ENCODE measurements at regions not wholly inside any gene's neighbourhood (a gene's known extent, or its start where the extent isn't known, plus 50 kb on each side); places are given as distances from the start of the nearest gene placed in this dataset.

DNA sequence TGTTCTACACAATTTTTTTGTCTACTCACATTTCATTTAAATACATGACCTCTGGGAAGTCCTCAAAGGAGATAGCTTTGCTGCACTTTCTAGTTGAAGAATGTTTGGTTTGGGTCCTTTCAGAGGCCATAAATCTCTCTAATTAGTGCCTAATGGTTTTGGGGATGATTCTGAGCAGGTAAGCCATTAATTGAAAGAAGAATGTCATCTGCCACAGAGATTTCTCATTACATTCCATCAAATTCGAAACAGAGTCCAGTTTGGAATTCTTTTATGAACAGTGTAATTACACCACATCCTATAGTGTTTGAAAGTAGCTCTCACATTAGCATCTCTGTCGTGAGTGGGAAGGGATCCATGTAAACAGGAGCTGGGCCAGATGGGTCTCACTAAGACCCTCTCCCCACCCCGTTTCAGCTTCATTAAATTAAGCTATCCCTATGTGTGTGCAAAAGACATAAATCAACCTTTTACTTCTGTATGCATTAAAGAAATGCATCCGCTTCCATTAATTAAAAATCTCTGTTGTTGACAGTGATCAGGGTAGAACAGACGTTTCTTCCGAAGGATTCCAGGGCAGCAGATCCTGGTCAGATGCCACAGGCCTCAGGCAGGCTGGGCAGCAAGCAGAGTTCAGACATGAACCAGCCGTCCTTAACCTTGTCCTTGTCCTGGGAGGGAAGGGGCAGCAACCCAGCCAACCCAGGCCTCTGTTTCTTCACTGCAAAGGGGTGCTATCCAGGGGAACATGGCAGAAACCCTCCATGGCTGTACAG is 99.8 kb upstream of the MAP1B start:
- no peak for FAIRE-seq

DNA sequence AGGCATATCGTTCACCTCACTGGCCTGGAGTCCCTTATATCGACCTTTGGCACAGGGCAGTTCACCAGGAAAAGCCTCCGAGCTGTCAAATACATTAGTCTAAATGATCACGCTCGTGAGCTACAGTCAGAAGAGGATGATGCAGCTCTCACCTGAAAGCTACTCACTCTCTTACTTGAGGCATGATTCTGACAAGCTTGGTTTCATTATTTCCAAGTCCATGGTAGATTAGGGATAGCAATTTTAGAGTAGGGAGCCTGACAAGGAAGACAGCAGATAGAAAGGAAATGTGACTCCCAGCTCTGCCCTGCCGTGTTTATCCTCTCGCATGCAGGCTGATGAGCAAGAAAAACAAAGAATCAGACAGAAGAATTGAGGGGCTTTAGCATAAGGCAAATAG is 98.0 kb upstream of the MAP1B start:
- FAIRE-seq: peak; percentile 71

DNA sequence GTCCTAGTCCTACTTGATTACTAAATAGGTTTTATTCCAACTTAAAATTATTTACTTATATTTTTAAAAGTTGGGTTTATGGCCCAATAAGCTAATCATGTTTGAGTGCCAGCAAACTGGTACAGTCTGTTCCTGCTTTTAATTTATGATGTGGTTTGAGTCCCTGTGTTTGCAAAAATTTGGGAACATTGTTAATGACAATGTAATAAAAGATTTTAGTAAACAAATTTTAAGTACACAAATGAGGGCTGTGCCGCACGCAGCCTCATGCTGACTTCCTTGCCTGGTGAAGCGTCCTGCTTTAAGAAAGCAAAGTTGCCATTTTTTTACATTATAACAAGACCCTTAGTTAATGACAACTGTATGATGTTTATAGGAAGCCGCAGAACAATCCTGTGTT is 96.8 kb upstream of the MAP1B start:
- peak; percentile 43 for FAIRE-seq

DNA sequence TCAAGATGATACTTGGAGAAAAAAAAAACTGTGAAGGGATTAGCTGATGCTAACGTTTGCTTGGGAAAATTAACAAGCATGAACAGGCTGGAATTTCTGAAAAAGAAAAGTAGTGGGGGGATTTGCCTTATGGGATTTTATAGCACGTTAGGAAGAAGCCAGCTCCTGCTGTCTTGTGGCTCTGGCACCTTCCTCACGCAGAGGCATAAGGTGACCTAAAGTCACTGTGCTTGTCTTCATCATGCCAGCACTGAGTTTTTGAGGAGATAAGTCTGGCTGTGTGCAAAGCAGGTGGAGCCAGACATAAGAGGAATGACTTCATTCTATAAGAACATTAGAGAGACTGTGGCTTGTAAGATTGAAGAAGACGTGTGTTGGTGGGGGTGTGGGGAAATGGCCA is 94.4 kb upstream of the MAP1B start:
- no peak for FAIRE-seq

DNA sequence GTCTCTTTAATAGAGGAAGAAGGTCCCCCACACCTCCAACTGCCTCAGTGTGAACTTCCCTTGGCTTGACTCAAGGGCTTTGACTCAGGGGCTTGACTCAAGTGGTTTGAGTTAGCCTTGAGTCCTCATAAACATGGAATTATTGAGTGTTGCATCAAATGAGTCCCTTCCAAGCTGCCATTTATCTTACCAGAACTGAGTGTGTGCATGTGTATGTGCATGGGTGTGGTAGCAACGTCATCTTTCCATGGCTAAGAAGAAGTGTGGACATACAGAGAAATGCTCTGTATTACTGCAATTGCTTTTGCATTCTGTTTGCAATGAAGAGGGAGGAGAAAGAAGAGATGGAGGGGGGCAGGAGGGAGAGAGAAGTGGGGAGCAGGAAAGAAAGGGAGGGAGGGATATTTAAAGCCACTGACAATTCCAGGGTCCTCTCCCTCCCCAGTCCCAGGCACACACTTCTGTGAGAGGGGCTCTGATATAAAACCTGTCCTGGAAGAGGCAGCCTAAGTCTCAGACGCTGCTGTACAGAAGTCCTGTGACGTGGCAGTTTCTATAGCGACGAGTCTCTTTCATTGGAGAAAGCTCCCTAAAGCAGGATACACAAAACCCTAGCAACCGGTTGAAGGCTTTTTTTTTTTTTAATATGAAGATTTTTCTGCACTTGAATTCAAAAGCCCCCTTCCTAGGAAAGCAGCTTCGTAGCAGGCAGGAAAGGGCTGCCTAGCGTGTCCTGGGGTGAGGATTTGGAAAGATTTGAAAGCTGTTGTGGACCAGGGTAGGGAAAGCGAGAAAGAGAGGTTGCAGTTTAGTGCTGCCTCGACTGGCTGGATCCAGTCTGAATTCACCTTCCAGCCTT is 93.3 kb upstream of the MAP1B start:
- peak; percentile 81 for FAIRE-seq

DNA sequence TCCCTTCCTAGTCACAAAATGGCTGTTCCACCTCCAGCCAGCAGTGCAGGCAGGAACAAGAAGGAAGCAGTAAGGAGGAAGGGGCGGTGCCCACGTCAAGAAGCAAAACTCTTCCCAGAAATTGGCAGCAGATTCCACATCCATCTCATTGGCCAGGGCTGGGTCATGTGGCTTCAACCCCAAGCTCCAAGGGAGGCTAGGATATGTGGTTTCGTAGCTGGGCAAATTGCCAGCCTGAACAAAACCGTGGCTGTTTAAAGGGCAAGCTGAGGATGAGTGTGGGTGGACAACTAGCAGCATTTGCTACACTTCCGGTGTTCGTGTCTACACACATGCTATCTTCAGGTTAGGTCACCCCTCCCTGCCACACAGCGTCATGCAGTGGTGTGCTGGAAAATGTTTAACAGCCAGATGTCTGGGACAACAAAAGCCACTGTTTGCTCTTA is 92.1 kb upstream of the MAP1B start:
- no peak for FAIRE-seq

DNA sequence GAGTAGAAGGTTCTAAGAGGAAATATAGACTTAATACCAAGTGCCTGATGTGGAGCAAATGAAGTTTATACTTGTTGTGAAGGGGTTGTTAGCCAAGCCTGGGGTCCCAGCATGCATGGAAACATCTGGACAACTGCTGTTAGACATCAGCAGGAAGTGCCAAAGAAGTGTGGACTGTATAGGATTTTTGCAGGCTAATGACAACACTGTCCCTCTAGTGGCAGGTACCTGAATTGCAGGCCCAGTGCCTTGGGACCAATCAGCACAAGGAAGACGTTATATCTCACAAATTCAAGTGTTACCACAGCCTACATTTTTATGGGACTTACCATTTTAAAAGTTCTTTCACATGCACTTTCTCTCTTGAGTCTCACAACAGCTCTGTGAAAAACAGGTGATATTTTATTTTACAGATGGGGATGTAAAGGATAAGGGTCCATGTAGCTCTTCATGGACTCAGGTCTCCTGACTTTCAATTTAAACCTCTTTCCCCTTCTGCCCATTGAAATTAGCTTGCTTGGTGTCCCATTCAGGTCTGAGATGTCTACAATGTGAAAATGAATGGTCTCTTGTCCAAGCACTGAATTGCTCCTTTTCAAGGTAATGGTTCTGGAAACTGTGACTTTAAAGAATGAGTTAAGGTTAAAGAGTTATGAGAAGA is 89.0 kb upstream of the MAP1B start:
- FAIRE-seq: no peak

DNA sequence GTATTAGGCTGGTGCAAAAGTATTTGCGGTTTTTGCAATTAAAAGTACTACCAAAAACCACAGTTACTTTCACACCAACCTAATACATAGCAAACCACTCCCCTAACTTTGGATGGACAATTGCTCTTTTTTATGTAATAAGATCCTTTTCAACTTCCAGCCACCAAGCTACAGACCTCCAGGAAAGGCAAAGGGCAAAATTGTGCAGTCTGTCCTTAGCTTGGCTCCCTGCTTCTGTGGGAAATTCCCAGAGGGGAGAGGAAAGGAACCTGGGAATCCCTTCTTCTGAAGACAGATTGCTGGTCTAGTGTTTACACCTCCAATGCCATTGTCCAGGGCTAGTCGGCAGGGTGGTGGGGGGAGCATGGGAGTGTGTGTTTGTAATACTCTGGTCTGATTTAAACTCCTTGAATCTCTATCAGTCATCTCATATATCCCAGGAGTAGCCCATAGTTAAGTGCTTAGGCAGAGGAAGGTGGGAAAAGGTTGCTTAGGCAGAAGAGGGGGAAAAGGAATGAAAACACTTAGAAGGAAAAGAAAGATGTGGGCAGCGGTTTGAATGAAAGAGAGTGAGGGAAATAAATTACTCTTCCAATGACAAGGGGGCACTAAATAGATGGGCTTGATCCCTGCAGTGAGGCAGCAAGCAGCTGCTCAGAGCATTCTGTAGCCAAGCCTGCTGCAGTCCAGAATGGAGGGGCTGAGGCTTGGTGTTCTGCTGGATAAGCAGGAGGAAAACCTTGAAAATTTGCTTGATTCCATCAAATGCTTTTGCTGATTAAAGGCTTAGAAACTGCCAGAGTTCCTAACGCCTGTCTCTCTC is 86.9 kb upstream of the MAP1B start:
- no peak for FAIRE-seq

DNA sequence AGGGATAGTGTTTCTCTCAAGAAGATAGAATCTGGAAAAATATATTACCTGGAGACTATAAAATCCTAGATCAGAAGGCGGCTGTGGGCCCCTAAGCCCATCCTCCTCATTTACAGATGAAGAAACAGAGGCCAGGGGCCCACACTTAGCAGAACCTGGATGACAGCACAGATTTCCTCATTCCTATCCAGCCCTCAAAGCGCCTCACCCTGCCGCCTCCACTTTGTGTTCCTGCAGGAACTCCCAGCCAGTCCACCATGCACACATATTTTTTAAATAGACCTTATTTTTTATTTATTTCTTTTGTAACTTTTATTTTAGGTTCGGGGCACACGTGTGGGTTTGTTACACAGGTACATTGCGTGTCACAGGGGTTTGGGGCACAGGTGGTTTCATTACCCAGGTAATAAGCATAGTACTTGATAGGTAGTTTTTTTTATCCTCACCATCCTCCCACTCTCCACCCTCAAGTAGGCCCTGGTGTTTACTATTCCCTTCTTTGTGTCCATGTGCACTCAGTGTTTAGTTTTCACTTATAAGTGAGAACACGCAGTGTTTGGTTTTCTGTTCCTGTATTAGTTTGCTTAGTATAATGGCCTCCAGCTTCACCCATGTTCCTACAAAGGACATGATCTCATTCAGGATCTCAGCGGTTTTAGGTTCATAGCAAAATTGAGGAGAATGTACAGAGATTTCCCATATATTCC is 85.5 kb upstream of the MAP1B start:
- FAIRE-seq: no peak

DNA sequence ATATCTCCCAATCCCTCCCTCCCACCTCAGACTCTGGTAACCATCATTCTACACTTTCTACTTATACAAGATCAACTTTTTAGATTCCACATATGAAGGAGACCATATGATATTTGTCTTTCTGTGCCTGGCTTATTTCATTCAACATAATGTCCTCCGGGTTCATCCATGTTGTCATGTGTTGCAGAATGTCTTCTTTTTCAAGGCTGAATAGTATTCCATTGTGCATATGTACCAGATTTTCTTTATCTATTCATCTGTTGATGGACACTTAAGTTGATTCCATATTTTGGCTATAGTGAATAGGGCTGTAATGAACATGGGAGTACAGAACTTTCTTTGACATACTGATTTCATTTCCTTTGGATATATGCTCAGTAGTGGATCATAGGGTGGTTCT is 78.9 kb upstream of the MAP1B start:
- FAIRE-seq: no peak

DNA sequence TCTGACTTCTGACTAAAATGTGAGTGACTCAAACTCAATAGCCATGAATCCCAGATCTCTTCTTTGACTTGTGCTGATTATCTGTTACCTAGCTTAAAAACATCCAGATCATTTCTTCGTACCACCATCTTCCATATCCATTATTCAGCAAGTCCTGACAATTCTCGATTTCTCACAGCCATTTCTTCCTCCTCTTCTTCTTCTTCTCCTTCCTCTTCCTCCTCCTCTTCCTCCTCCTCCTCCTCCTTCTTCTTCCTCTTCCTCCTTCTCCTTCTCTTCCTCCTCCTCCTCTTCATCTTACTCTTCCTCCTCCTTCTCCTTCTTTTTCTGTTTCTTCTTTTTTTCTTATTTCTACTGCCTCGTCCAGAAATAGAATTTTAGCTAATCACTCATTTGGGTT is 77.0 kb upstream of the MAP1B start:
- FAIRE-seq: no peak

DNA sequence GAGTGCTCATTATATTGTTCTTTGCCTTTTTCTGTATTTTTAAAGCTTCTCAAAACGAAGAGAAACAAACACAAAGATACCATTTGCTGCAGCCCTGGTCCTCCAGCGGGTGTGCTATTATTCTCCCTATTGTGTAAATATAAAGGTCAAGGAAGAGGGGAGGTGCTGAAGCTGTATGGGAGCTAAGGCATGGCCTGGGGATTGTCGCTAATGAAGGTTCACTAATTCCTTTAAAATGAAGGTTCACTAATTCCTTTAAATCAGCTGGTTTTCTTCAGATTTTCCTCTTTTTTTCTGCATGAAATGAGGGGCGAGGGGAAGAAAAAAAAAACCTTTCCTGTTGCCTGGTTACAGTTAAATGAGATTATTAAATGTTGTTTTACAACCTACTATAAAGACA is 74.5 kb upstream of the MAP1B start:
- no peak for FAIRE-seq

DNA sequence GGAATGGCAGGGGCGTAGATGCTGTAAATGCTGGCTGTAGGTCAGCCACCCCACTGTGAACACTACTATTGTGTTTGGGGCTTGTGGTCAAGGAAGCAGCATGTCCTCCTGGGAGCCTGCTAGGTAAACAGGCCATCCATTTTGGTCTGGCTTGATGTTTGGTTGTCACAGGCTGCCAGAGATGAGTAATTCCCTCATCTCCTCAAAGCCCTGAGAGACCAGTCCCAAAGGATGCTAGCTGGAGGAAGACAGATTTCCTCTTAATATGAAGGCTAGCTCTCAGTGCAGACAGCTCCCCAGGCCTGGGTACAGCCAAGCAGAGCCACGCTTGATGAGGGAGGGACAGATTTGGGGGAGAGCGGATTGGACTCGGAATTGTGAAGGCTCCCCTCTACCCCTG is 72.5 kb upstream of the MAP1B start:
- no peak for FAIRE-seq

DNA sequence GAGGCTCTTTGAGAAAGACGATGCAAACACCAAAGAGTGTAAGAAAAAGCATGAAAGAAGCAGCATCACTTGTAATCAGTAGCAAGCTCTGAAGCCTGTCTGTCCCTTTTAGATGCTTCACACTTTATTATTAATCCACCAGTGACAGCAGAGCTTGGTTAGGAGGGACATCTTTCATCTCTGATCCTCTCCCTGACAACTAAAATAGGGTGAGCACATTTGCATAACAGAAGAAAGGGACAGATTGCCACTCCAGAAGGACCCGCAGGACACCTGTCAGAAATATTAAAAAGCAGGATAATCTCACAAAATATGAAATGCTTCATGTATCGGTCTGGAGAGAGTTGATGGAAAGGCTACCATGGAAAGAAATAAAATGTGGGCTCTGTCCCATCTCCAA is 71.4 kb upstream of the MAP1B start:
- FAIRE-seq: no peak

DNA sequence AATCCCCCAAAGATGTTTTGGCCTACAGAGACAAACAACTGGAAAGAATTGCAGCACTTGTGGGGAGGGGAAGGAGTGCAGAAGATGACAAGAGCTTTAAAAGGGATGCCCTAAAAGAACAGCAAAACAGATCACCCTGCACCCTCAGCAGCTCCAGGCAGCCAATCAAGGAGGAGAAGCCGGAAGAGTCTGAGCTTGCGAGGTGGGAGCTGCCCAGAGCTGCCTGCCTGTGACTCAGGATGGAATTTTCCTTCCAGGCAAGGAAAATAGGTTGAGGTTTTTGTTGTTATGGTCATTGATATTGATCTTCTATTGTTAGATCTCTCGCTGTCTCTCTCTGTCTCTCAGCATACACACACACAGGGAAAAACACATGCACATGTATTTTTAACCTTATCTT is 70.3 kb upstream of the MAP1B start:
- FAIRE-seq: no peak

DNA sequence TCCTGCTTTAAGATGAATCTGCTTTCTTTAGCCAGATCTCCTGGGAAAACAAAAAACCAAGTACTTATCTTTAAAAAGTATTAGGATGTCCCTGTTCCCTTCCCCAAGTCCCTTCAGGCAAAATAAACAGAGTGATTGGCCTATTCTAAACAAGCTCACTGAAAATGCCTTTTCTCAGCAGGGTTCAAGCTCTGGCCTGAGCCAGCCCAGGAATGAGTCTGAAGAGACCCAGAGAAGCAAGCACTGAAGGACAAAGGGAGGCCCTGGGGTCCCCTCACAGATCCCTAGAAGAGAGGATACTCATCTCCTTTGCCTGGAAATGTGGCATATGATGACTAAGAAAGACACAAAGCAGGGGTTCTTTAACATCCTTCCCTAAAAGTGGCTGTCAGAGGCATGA is 66.8 kb upstream of the MAP1B start:
- FAIRE-seq: no peak

DNA sequence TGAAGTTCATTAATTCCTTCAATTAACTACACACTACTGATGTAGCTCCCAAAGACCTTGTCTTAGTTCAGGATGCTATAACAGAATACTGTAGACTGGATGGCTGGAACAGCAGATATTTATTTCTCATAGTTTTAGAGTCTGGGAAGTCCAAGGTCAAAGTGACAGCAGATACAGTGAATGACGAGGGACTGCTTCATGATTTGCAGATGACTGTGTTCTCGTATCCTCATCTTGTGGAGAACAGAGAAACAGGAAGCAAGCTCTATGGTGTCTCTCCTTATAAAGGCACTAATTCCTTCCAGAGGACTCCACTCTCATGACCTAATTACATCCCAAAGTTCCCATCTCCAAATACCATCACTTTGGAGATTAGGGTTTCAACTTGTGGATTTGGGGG is 65.6 kb upstream of the MAP1B start:
- no peak for FAIRE-seq

DNA sequence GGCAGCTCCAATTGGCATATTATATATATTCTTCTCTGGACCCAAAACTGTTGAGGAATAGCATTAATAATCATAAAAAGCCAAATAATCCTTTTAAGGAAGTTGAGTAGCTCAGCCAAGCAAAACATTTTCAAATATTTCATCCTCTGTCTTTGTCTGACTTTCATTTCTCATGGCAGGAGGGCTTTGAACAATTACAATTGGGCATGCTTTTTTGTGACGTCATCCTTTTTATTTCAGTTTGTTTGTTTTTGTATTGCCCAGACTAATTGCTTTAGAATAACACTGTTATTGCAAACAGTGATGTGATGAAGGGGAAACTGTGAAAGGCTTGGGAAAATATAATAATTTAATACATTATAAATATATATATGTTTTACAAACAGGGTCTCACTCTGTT is 65.2 kb upstream of the MAP1B start:
- FAIRE-seq: no peak

DNA sequence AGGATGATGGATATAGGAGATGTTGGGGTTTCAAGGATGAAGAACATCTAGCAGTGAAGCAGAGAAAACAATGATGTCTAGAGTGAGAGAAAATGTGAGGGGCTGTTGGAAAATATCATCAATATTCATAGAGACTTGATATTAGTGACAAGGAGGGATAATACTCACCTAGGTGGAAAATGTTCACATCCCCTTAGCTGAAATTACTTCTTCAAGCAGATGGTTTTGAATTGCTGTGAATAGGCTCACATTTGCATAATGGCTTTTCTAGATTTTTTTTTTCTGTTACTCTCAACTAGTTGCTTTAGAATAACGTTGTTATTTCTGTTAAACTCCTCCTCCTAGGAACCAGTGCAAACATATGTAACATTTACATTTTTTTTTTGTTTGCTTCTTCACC is 61.6 kb upstream of the MAP1B start:
- no peak for FAIRE-seq

DNA sequence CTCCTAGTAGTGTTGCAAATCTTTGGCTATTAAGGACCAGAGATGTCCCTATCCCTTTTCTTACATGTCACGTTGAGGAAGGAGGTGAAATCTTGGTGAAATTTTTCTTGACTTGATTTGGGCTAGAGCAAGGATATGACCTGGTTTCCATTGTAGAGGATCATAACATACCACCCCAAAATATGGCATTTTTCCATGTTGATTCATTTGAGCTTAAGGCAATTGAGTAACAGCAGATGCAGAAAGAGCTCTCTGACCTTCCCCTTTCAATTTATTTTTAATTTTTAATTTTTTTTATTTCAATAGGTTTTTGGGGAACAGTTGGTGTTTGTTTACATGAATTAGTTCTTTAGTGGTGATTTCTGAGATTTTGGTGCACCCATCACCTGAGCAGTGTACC is 61.2 kb upstream of the MAP1B start:
- no peak for FAIRE-seq

DNA sequence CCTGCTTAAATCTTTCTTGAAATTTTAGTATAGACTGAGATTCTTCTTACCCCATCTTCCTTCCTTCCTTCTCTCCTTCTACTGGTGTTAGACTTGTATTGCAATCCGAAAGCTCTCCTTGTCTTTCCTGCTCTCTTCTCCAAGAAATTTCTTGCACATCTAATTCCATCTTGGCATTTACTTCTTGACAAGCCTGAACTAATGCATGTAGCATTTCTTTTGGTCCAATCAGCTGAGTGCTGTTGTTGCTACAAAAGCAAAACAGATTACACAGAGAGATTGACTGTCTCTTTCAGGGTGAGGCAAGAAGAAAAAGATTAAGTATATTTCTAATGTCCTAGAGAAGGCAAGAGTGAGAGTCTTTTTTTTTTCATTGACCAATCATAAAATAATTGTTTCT is 51.6 kb upstream of the MAP1B start:
- FAIRE-seq: no peak
